LNCAP (cell line): ENCODE measurements at regions not wholly inside any gene's neighbourhood (a gene's known extent, or its start where the extent isn't known, plus 50 kb on each side); places are given as distances from the start of the nearest gene placed in this dataset.

ENCODE experiments used
- TF ChIP-seq, protein P1 (sequence below): fragments of 450-650 bp; IDR thresholded peaks from 2 replicates; pipeline ENCODE4 v1.5.1; 2017; ENCODE audit warnings: mild to moderate bottlenecking

DNA sequence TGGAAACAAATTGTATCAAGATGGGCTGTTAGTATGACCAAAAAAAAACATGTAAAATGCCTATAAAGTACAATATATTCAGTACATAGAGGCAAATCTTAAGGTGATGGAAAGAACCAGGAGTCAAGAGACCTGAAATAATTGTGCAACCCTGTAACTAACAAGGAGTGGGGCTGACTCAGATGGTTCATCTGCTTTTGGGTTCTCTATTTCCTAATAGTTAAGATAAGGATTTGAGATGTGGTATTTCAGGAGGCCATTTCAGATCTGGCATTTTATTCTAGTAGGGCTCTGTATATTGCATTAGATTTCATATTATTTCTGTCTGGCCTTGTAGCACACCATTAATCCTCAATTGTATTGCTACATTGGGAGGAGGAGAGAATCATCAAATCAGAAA lies 268.4 kb downstream of the HS3ST1 start:
- TF ChIP-seq, protein P1, sequence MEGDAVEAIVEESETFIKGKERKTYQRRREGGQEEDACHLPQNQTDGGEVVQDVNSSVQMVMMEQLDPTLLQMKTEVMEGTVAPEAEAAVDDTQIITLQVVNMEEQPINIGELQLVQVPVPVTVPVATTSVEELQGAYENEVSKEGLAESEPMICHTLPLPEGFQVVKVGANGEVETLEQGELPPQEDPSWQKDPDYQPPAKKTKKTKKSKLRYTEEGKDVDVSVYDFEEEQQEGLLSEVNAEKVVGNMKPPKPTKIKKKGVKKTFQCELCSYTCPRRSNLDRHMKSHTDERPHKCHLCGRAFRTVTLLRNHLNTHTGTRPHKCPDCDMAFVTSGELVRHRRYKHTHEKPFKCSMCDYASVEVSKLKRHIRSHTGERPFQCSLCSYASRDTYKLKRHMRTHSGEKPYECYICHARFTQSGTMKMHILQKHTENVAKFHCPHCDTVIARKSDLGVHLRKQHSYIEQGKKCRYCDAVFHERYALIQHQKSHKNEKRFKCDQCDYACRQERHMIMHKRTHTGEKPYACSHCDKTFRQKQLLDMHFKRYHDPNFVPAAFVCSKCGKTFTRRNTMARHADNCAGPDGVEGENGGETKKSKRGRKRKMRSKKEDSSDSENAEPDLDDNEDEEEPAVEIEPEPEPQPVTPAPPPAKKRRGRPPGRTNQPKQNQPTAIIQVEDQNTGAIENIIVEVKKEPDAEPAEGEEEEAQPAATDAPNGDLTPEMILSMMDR = no peak

GRCh38 chr4:11158971-11159370 lies 269.7 kb downstream of the HS3ST1 start:
- TF ChIP-seq, protein P1 = no peak

DNA sequence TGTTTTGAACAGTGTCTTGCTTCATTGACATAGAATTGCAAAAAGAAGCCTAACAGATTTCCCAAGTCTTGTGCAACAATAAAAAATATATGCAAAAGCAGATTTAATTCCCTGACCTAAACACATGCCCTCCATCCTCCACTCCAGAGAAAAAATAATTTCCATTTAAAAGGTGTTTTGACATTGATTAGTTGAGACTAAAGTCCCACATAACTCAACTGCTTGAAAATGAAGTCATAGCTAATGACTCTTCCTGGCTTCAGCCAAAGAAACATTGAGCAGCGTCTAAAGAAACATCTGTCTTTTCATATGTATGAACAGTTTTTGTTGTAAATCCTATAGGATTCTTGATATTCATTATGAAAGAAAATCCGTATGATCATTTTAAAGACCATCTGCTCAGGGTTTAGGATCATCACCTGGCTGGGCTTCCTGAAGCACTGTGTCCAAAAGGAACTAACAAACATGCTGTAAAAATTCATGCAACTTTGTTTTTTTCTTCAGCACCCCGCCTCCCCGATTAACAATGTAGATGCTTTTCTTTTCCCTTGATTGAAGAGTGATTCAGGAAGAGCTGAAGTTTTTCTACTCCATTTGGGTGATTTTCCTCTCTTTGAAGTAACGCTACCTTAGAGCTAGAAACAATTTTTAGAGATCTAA lies 273.4 kb downstream of the HS3ST1 start:
- TF ChIP-seq, protein P1 = no peak

- TF ChIP-seq, protein P1 = no peak
Measured at GRCh38 chr4:11153171-11153750, 275.4 kb downstream of the HS3ST1 start.

DNA sequence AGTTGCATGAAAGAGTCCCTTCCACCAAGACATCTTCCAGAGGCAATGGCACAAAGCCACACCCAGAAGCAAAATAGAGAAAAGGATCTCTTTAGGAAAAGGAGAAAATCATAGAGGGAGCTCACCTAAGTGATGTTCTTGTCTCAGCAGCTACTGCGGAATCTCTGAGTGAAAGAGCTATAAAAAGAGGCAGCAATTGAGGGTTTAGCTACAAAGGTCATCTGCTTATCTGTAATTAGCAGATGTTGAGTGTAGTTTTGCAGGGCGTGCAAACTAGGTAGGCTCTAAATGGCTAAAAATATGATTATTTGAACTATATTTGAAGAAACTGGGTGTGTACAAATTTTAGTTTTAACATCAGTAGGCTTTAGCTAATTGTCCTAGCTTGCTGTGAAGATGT lies 276.0 kb downstream of the HS3ST1 start:
- TF ChIP-seq, protein P1 = no peak

- TF ChIP-seq, protein P1 = no peak
Measured at GRCh38 chr4:11151500-11151899, 277.2 kb downstream of the HS3ST1 start.

- TF ChIP-seq, protein P1 = no peak
Measured at GRCh38 chr4:11149612-11150259, 279.0 kb downstream of the HS3ST1 start.
